ENCODE measurements at regions not wholly inside any gene's neighbourhood (a gene's known extent, or its start where the extent isn't known, plus 50 kb on each side); places are given as distances from the start of the nearest gene placed in this dataset.
"Not testable (repeated sequence)": the region's sequence is repeated elsewhere in the genome, so short reads cannot be mapped to it uniquely, and the experiment has no call there.

DNA sequence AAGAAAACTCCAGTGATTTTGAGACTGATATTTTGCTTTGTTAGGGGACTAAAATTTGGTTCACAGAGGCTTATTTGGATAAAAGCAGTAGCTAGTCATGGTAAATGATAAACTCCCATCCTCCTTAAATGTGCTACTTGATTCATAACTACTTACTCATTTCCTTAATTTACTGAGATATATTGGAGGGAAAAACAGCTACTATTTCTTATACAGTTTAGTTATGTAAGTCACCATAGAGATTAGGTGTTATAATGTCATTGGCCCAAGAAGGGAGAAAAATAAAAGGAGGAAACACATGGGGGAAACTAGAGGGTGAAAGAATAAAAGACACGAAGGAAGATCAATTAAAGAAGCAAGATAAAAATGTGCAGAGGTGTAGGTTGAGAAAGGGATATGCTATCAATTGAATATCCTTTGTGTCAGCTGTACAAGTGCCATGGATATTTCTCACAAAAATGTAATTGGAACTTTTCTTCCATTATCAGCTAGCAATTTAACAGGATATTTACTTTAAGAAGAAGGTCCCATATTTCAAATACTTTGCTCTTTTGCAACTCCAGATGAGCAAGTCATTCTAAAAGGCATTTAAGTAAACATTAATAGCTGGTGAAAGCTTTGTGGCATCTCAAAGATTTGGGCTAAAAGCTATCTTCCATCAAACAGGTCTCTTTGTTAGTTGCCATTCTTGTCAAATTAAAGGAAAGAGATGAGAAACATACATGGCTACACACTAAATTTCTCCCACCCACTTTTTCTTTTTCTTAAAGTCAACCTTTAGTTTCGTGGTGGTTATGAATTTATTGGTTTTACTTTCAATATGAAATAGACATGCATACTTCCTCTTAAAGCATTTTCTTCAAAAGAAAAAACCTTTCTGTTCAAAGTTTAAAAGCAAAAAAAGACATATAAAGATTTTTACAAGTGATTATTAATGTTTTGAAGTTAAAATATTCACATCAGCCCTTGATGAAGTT is 439.5 kb downstream of the CCER1 start:
- no peak for DNase-seq (ENCODE audit: low read depth in 4 of 4, low spot score in 3 of 4)

DNA sequence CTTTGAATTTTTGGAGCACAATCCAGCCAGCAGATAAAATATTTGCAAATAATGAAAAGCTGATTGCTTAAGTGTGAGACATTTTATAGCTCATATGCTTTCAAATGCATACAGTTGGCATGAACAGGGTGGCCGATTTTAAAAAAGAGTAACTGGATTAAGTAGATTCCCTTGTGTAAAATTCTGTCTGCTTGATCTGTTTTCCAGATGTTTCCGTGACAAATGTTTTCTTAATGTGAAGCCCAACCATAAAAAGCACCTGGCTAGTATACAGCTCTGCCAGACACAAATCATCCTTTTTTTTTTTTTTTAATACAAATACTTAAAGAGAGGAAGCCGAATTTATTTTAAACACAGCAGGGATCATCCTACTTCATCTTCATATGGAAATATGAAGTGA is 440.7 kb downstream of the CCER1 start:
- DNase-seq (ENCODE audit: low read depth in 4 of 4, low spot score in 3 of 4): peak in 3 of 4 donors; percentile 16 to 38 (median 37)

DNA sequence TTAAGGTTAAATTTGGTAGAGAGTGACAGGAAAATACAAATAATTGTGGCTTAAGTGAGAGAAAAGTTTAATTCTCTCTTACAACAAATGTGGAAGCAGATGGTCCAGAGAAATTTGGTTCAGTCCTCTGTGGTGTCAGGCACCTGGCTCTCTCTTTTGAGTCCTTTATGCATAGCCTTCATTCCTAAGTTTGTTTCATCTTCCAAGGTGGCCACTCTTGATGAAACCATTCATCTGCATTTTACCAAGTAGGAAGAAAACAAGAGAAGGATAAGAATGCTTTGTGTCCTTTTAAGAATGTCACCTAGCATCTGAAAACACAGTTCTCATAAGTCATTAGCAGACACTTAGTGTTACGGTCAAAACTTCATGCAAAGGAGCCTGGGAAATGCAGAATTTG is 442.5 kb downstream of the CCER1 start:
- no peak for DNase-seq (ENCODE audit: low read depth in 4 of 4, low spot score in 3 of 4)

DNA sequence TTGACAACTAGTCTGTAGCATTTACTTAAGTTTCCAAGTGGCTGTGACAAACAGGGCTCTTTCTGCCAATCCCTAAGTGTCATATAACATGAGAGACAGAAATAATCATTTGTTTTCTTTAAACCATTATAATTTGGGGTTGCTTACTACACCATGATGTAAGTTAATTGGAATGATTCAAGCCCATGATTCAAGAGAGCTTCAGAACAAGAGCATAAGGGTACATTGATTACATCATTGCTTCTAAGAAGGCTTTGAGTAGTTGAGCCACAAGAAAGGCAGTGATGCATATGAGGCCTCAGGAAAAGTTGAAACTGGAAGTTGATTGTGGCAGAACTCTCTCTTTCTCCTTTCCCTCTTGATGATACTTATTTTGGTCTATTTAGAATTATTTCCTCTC is 444.0 kb downstream of the CCER1 start:
- no peak for DNase-seq (ENCODE audit: low read depth in 4 of 4, low spot score in 3 of 4)

DNA sequence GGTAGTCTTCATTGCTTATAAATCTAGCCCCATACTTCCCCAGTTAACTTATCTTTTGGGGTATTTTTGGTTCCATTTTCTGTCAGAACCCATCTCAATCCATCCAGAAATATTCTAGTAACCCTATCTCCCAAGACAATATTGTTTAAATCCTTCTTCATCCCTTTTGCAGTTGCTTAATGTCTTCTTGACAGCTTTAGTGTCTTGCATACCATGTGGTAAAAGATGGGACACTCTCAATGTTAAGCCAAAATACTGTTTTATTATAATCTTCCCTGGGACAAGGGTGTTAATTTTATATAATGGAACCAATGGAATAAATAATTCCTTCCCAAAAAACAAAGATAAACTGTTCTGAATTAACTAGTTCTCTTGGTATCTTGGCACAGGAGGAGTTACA is 450.2 kb downstream of the CCER1 start:
- no peak for DNase-seq (ENCODE audit: low read depth in 4 of 4, low spot score in 3 of 4)

DNA sequence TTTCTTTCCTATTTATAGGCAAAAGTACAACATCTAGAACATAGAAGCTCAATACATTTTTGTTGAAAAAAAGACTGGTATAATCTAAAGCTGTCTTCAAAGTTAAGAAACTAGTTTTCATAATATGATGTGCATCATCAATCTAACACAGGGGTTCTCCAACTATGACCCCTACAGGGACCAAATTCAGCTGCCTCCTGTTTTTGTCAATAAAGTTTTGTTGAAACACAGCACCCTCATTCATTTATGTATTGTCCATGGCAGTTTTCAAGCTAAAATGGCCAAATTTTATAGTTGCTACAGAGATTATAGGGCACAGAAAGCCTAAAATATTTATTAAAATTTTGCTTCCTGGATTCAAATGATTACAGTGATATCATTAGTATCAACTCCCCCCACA is 452.9 kb downstream of the CCER1 start:
- no peak for DNase-seq (ENCODE audit: low read depth in 4 of 4, low spot score in 3 of 4)

DNA sequence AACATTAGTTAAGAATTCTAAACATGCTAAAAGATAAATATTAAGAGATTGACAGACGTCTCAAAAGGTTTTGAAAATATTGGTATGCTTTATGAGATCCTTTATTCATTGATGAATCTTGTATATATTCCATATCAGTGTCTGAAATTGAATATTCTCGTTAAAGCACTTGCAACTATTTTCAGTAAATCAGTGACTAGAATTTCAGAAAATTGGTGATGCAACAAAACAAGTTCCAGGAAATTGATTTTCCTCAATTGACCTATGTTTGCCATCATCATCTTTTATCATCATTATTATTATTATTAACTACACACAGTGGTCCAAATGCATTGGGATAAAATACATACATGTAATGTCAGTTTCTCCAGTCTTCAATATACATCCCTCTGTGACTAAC is 453.6 kb downstream of the CCER1 start:
- DNase-seq (ENCODE audit: low read depth in 4 of 4, low spot score in 3 of 4): no peak

DNA sequence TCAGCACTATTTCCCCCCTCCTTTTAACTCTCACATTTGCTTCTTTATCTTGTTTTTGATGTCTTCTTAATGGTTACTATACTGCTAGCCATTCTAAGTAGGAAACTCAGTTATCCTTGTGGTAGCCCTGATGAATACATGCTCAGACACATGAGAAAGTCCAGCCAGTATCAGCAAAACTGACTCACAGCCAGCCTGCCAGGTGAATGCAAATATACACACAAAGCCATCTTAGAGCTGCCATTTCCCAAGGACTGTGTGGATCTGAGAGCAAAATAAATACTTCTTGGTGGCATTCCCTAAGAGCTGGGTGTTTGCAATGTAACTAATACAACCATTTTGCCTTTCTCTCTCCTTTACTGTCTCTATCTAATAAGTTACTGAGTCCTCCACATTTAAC is 455.2 kb downstream of the CCER1 start:
- DNase-seq (ENCODE audit: low read depth in 4 of 4, low spot score in 3 of 4): no peak

DNA sequence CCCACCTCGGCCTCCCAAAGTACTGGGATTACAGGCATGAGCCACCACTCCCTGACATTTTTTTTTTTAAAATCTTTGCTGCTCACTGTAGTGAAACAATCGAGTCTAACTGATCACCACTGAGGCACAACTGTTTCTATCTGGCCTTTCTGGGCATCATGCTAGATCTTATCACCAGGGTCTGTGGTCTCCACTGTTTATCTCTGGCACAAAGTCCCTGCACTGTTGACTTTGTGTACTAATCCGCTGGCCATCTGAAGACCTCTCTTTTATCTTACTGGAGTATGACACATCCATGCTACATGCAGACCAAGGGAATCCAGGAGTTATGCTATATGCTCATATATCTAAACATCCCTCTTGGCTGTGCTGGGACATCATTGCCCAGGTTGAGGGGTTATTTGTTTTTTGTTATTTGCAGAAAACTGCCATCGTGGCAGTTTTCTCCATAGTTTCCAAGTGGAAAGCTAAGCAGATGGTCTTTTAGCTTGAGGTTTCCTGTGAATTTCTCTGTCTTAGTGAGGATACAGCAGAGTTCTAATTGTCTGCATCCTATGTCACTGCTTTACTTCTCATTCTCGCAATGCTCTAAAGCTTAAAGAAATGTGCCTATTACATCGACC is 456.9 kb downstream of the CCER1 start:
- DNase-seq (ENCODE audit: low read depth in 4 of 4, low spot score in 3 of 4): no peak

DNA sequence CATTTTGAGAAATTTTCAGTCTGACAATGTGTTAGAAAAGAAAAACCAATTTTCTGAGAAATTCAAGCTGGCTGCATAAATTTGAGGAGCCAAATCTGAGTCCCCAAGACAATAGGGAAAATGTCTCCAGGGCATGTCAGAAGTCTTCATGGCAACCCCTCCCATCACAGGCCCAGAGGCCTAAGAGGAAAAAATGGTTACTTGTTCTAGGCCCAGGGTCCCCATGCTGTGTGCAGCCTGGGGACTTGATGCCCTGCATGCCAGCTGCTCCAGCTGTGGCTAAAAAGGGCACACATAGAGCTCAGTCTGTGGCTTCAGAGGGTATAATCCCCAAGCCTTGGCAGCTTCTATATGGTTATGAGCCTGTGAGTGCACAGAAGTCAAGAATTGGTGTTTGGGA is 464.6 kb downstream of the CCER1 start:
- no peak for DNase-seq (ENCODE audit: low read depth in 4 of 4, low spot score in 3 of 4)

DNA sequence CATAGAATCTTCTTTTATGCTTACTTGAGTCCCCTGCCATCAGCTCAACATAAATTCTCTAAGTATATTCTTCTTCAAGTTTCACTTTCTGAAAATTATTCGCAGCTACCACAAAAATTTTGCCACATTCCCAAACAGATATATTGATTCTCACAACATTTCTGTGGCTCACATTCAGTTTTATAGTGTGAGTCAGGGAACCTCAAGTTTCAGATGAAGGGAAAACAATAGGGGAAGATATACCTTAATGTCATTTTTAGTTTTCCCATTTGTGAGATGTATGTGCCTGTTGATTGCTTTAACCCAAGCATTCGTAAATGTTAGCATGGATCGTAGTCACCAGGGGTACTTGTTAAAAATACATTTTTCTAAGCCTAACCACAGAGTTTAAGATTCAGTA is 465.8 kb downstream of the CCER1 start:
- DNase-seq (ENCODE audit: low read depth in 4 of 4, low spot score in 3 of 4): no peak

DNA sequence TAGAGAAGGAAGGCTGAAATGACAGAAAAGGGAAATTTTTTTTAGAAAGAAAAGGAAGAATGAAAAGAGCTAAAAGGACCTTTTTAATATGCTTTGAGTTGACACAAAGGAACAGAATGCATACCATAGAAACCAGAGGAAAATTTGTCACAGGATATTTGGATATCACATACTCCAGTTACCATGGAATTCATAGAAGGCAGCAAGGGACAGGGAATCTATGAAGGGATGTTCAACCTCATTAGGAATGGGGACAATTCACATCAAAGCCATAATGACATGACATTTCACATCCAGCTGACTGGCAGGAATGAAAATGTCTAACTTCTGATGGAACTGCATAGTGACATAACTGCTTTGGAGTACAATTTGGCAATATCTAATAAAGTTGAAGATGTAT is 469.4 kb downstream of the CCER1 start:
- no peak for DNase-seq (ENCODE audit: low read depth in 4 of 4, low spot score in 3 of 4)

DNA sequence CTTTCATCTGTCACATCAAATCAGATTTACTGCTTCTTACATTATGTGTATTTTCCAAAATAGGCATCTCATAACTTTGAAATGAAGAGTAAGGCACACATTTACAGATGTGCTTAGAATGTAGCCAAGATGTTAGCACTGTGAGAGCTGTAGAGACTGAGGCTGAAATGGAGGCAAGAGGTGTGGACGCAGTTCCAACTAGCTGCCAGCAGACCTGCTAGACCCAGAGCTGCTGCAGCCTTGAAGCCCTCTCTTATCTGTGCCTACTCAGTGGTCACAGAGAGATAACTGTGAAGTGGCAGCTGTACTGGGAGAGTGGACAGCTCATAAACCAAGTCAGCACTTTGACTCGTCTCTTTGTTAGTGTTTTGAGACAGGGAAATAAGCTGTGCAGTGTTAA is 470.9 kb downstream of the CCER1 start:
- DNase-seq (ENCODE audit: low read depth in 4 of 4, low spot score in 3 of 4): no peak

DNA sequence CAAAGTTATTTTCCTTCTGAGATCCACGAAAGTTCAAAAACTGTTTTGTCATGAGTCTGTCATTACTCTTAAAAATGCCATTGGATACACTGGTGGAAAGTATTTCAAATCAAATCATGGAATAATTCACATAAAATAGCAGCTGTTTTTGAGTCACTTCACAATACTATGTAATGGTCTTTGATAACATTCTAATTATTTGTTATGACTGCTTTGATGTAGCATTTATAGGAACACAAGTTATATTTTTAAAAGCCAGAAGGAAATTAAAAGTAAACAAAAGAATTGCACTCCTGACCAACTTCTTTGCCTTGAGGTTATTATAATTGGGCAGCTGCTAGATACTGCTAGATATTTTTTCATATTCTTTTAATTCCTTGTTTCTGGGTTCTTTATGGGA is 473.2 kb downstream of the CCER1 start:
- DNase-seq (ENCODE audit: low read depth in 4 of 4, low spot score in 3 of 4): no peak

DNA sequence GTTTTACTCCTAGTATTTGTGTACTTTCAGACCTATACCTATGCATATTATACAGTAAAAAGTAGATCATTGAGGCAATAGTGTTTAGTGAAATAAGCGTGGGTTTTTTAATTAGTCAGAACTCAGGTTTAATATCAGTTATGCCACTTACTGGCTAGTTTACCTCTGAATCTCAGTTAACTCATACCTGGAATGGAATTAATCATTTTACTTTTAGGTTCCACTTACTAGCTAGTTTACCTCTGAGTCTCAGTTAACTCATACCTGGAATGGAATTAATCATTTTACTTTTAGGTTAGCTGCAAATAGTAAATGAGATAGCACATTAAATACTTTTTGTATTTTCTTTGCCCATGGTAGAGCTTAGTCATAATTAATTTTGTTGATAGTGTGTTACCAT is 475.7 kb downstream of the CCER1 start:
- DNase-seq (ENCODE audit: low read depth in 4 of 4, low spot score in 3 of 4): no peak

DNA sequence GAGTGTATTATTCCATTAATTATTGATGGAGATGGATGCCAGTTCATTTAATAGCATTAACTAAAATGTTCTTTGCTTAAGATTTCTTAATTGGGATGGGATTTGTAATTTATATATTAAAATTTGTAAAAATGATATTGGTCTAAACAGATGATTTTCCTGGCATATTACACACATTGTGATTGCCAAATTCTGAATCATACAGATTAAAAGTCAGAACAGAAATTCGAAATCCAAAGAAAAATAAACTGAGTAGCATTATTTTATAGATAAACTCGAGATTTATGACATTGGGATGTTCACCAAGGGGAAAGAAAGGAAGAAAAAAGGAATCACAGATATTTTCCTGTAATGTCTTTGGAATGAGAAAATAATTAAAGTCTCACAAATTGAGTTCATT is 481.1 kb downstream of the CCER1 start:
- no peak for DNase-seq (ENCODE audit: low read depth in 4 of 4, low spot score in 3 of 4)

DNA sequence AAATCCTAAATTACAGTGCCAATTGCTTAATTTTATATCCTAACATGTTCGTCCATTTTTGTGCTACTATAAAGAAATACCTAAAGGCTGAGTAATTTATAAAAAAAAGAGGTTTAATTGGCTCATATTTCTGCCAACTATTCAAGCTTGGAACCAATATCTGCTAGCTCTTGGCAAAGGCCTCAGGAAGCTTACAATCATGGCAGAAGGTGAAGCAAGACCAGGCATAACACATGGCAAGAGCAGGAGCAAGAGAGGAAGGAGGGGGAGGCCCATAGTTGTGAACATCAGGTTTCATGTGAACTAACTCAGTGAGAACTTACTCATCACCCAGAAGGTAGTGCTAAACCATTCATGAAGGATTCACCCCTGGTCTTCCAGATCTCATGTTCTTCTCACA is 494.3 kb downstream of the CCER1 start:
- no peak for DNase-seq (ENCODE audit: low read depth in 4 of 4, low spot score in 3 of 4)

DNA sequence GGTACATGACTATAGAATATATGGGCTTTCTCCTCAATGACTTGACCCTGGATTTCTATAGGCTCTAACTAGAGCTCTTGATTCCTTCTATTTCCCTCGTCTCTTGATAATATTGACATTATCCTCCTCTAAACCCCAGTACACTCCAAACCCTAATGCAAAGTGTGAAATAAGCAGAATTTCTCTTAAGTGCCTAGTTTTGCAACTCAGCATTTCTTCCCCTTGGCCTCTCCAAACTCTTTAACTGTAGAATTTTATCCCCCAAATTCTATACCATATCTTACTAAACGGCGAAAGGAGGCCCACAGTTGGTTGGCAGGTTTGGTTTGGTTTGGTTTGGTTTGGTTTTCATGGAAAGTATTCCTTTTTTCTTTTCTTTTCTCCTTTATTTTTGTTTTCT is 498.7 kb downstream of the CCER1 start:
- DNase-seq (ENCODE audit: low read depth in 4 of 4, low spot score in 3 of 4): no peak

DNA sequence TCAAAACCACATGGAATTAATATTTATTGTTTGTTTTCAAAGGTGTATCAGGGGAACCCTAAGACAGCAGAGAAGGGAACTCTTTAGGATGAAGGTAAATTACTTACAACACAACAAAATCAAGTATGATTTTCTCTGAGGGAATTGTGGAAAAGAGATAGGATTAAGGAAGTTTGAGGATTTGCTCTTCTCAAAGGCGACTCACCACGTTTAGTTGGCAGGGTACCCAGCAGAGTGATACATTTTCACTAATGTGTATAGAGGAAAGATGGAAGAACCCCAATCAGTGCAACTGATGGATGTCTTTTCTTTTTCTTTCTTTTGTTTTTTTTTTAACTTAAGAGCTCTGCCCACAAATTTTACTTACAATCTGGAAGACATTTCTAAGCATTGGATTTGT is 499.2 kb downstream of the CCER1 start:
- no peak for DNase-seq (ENCODE audit: low read depth in 4 of 4, low spot score in 3 of 4)

DNA sequence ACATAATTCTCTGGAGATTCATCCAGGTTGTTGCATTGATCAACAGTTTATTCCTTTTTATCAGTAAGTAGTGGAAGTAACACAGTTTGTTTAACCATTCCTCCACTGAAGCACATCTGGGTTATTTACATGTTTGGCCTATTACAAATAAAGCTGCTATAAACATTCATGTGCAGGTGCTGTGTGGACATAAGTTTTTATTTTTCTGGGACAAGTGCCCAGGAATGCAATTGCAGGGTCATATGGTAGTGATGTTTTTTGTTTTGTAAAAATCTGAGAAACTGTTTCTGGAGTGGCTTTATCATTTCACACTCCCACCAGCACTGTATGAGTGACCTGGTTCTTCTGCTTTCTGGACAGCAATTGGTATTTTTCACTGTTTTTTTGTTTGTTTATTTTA is 505.4 kb downstream of the CCER1 start:
- no peak for DNase-seq (ENCODE audit: low read depth in 4 of 4, low spot score in 3 of 4)

DNA sequence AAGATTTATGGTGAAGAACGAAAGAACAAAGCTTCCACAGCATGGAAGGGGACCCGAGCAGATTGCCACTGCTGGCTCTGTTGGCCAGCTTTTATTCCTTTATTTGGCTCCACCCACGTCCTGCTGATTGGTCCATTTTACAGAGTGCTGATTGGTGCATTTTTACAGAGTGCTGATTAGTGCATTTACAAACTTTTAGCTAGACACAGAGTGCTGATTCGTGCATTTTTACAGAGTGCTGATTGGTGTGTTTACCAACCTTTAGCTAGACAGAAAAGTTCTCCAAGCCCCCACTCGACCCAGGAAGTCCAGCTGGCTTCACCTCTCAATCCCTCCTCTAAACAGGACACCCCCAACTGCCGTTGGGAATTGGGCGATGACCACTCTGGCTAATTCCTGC is 511.5 kb downstream of the CCER1 start:
- not testable (repeated sequence) for DNase-seq (ENCODE audit: low read depth in 4 of 4, low spot score in 3 of 4)

DNA sequence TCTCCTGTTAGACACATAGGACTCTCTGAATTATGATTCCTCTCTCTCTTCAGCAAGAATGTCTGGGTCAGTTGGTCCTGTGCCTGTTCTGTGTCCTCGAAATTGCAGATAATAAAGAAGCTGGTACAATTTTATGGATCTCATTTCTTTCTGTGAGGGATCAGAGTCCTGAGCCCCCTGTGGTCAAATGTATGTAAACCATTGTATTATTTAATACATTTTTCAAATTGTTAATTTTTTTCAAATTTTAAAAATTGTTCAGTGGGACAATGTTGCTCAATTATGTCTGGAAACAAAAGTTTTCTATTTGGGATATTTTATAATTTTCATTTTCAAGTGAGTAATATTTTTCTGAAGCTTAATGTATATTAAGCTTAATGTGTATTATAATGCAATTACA is 513.5 kb downstream of the CCER1 start:
- no peak for DNase-seq (ENCODE audit: low read depth in 4 of 4, low spot score in 3 of 4)
